Embryonic facial prominence (tissue), 1 donor: ENCODE measurements at regions not wholly inside any gene's neighbourhood (a gene's known extent, or its start where the extent isn't known, plus 50 kb on each side); places are given as distances from the start of the nearest gene placed in this dataset.
A peak's percentile ranks its signal among the peaks of the same experiment; 100 is the strongest.
"Not testable (repeated sequence)": the region's sequence is repeated elsewhere in the genome, so short reads cannot be mapped to it uniquely, and the experiment has no call there.

Source experiments
- DNase-seq: peaks from one replicate; pipeline ENCODE4 v3.0.0-alpha.2; 2016; ENCODE audit errors: extremely low spot score

GRCh38 chr13:21261487-21262216 is 85.2 kb downstream of the MRPL57 start:
- not testable (repeated sequence) for DNase-seq

GRCh38 chr13:21263909-21264308 is 87.5 kb downstream of the MRPL57 start:
- DNase-seq: not testable (repeated sequence)

- not testable (repeated sequence) for DNase-seq
Measured at GRCh38 chr13:21268485-21268884, 92.0 kb downstream of the MRPL57 start.

DNA sequence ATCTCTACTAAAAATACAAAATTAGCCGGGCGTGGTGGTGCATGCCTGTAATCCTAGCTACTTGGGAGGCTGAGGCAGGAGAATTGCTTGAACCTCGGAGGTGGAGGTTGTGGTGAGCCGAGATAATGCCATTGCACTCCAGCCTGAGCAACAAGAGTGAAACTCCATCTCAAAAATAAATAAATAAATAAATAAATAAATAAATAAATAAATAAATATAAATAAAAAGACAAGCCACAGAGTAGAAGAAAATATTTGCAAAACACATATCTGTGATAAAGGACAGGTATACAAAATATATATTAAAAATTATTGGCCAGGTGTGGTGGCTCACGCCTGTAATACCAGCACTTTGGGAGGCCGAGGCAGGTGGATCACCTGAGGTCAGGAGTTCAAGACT is 96.0 kb downstream of the MRPL57 start:
- DNase-seq: not testable (repeated sequence)

DNA sequence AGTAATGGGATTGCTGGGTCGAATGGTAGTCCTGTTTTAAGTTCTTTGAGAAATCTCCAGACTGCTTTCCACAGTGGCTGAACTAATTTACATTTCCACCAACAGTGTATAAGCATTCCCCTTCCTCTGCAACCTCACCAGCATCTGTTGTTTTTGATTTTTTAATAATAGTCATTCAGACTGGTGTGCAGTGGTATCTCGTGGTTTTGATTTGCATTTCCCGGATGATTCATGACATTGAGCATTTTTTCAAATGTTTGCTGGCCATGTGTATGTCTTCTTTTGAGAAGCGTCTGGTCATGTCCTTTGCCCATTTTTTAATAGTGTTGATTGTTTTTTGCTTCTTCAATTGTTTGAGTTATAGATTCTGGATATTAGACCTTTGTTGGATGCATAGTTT is 98.0 kb downstream of the MRPL57 start:
- DNase-seq: not testable (repeated sequence)

GRCh38 chr13:21282065-21282464 is 105.6 kb downstream of the MRPL57 start:
- no peak for DNase-seq

GRCh38 chr13:21287331-21287907 is 111.0 kb downstream of the MRPL57 start:
- DNase-seq: no peak

DNA sequence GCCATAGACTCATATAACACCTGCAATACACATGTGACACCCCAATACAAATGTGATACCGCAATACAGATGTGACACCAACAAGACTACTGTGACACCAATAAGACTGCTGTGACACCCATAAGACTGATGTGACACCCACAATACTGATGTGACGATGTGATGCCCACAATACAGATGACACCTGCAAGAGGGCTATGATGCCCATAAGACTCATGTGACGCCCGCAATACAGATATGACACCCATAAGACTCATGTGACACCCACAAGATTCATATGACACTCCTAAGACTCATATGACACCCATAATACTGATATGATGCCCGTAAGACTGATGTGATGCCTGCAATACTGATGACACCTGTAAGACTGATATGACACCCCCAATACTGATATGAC is 113.0 kb downstream of the MRPL57 start:
- DNase-seq: no peak

DNA sequence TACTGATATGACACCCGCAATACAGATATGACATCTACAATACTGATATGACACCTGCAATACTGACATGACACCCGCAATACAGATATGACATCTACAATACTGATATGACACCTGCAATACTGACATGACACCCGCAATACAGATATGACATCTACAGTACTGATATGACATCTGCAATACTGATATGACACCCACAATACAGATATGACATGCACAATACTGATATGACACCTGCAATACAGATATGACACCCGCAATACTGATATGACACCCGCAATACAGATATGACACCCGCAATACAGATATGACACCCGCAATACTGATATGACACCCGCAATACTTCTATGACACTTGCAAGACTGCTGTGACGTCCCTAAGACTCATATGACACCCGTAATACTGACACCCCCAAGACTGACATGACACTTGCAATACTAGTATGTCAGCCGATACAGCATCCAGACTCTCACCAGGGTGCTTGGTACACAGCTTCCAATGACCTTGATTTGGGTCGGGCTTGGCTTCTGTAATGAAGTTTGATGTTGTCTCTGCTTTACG is 114.1 kb downstream of the MRPL57 start:
- DNase-seq: not testable (repeated sequence)

GRCh38 chr13:21291840-21292239 is 115.4 kb downstream of the MRPL57 start:
- DNase-seq: no peak

GRCh38 chr13:21296991-21297390 is 120.5 kb downstream of the MRPL57 start:
- DNase-seq: not testable (repeated sequence)

DNA sequence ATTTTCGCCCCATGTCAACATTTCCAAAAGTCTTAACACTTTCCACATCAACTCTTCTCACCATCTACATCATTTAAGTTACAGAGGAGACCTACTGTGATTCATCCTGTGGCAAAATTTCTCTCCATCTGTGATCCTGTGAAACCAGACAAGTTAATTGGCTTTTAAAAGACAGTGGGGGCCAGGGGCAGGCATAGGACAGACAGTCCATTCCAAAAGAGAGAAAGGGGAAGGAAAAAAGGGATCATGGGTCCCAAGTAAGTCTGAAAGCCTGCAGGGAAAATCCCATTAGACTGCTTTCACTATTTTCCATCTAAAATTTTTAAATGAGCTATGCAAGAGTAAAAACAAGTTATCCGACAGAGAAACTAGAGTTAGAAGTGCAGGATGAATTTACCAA is 121.0 kb downstream of the MRPL57 start:
- no peak for DNase-seq

DNA sequence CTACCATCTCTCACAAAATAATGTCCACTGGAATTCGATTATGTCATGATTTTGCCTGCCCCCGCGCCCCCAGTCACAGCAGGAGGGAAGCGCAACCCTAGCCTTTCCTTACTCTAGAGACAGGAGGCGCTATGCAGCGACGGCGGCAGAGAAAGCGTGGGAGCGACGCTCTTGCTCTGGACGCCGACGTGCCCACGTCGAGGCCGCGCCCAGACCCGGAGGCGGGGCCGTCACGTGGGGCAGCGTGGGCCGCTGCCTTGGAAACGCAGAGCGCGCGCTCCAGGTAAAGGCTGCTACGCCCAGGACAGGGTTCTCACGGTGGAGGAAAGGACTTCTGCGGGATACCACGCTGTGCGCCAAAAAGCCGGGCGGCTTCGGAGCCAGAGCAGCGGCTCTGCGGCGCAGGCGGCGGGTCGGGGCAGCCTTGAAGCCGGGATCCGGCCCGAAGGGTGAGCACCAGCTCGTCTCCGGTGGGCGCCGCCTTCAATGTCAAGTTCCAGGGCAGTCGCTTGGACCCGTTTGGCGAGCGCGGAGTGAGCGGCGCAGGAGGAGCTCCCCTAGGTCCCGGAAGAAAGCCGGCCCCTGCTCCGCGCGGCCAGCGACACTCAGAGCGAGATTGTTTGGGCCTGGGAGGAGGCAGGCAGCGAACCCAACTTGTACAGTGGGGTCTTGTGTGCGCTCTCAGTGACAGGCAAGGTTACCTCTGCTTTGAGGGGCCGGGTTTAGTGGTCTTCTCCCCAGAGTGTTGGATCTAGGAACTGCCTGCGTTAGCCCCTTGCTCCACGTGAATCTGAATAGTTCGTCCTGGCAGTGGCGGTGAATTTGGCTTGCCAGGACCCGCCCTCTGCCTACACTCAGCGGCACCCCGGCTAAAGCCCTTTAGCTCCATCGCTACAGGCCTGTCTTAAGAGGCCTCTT is 121.7 kb downstream of the MRPL57 start:
- peak; percentile 83 for DNase-seq

DNA sequence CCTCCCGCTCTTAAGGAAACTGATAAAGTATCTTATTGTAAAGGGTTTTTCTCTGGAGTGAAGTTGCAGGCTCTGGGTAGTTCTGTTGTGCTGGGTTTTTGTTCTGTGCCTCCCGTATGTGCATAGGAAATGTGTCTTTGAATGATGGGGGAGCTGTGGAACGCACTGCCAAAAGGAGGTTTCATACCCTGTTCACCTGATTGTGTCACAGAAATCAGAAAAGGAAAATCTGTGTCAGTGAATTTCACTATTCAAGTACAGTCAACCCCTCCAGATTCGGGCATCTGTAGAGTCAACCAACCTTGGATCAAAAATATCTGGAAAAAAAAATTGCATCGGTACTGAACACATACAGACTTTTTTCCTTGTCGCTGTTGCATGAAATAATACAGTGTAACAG is 127.8 kb downstream of the MRPL57 start:
- no peak for DNase-seq

GRCh38 chr13:21306300-21307073 is 130.0 kb downstream of the MRPL57 start:
- not testable (repeated sequence) for DNase-seq

DNA sequence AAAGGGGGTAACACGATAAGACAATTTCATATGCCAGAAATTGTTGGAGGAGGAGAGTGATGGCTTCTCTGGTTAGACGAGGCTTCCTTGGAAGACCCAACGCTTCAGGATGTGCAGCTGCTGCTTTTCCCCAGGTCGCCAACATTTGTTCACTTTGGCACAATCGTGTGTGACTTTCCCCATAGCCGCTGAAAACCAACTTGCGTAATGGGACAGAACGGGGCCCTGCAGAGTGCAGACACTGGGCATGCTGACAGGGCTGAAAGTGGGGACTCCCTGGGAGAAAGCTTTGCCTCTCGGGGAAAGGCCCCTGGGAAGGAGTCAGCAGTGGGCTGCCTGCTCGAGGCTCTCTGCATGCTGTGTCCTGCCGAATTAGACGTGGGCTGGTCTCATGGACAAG is 130.7 kb downstream of the MRPL57 start:
- DNase-seq: not testable (repeated sequence)

- DNase-seq: no peak
Measured at GRCh38 chr13:21308906-21309305, 132.4 kb downstream of the MRPL57 start.

GRCh38 chr13:21309542-21310172 is 133.2 kb downstream of the MRPL57 start:
- no peak for DNase-seq

- DNase-seq: no peak
Measured at GRCh38 chr13:21310220-21310619, 133.8 kb downstream of the MRPL57 start.

DNA sequence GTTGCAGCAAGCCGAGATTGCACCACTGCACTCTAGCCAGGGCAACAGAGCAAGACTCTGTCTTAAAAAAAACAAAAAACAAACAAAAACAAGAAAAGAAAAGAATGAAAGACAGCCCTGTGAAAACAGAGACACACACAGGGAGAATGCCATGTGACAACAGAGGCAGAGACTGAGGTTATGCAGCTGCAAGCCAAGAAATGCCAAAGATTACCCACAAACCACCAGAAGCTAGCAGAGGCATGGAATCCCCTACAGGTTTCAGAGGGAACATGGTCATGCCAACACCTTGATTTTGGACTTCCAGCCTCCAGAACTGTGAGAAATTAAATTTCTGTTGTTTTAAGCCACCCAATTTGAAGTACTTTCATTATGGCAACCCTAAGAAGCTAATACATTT is 138.5 kb downstream of the MRPL57 start:
- not testable (repeated sequence) for DNase-seq

DNA sequence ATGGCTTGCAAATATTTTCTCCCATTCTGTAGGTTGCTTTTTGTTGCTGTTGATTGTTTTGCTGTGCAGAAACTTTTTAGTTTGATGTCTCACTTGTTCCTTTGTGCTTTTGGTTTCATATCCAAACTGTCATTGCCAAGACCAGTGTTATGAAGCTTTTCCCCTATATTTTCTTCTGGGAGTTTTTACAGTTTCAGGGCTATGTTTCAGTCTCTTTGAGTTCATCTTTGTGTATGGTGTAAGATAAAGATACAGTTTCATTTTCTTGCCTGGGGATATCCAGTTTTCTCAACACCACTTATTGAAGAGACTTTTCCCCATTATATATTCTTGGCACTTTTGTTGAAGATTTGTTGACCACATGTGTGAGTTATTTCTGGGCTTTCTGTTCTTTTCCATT is 139.9 kb downstream of the MRPL57 start:
- no peak for DNase-seq
